Nephron progenitor cell (in vitro differentiated cells): ENCODE measurements at regions not wholly inside any gene's neighbourhood (a gene's known extent, or its start where the extent isn't known, plus 50 kb on each side); places are given as distances from the start of the nearest gene placed in this dataset.

Experiments
- DNase-seq: peaks from one replicate; pipeline ENCODE4 v3.0.0; 2021
- H3K27ac Mint-ChIP-seq: 2 replicates; pipeline ENCODE4 v1.8.0; 2021; ENCODE audit warnings: mild to moderate bottlenecking, moderate library complexity, mixed read lengths
- H3K27me3 Mint-ChIP-seq: 2 replicates; pipeline ENCODE4 v1.8.0; 2021; ENCODE audit warnings: mild to moderate bottlenecking, low read depth, mixed read lengths; ENCODE audit not compliant: poor library complexity
- H3K36me3 Mint-ChIP-seq: 2 replicates; pipeline ENCODE4 v1.8.0; 2021; ENCODE audit warnings: low read depth, mixed read lengths
- H3K4me1 Mint-ChIP-seq: 2 replicates; pipeline ENCODE4 v1.8.0; 2021; ENCODE audit warnings: mixed read lengths
- H3K4me3 Mint-ChIP-seq: 2 replicates; pipeline ENCODE4 v1.8.0; 2021; ENCODE audit warnings: mild to moderate bottlenecking, moderate library complexity, mixed read lengths
- H3K9me3 Mint-ChIP-seq: 2 replicates; pipeline ENCODE4 v1.8.0; 2021; ENCODE audit warnings: mild to moderate bottlenecking, moderate library complexity, mixed read lengths
- CTCF ChIP-seq: fragments of 200-600 bp; sonication (generic); IDR thresholded peaks from 2 replicates; pipeline ENCODE4 v1.5.0; 2021; ENCODE audit warnings: antibody characterized with exemption

- Mint-ChIP-seq H3K36me3 (no peaks in the 10 kb centered on the region), H3K27ac (no peak overlapping the region), H3K4me3 (no peak overlapping the region), H3K9me3 (no peaks in the 10 kb centered on the region), H3K4me1 (no peaks in the 10 kb centered on the region), H3K27me3 (peaks cover 3% of the 10 kb centered on the region)
- no peak for TF ChIP-seq CTCF
- DNase-seq, result no peak
These were observed 62.4 kb upstream of the MBNL1 start for GRCh38 chr3:152206243-152206760.

GRCh38 chr3:152208439-152208838 lies 60.3 kb upstream of the MBNL1 start:
- TF ChIP-seq CTCF, result no peak
- no peak overlapping the region for H3K27ac Mint-ChIP-seq
- no peaks in the 10 kb centered on the region for H3K4me1 Mint-ChIP-seq
- H3K4me3 Mint-ChIP-seq, result no peak overlapping the region
- H3K27me3 Mint-ChIP-seq, result peaks cover 3% of the 10 kb centered on the region
- H3K9me3 Mint-ChIP-seq, result no peaks in the 10 kb centered on the region
- H3K36me3 Mint-ChIP-seq, result no peaks in the 10 kb centered on the region
- no peak for DNase-seq

GRCh38 chr3:152209060-152209459 lies 59.7 kb upstream of the MBNL1 start:
- Mint-ChIP-seq H3K9me3 (no peaks in the 10 kb centered on the region), H3K27ac (no peak overlapping the region), H3K36me3 (no peaks in the 10 kb centered on the region), H3K4me3 (no peak overlapping the region), H3K27me3 (peaks cover 3% of the 10 kb centered on the region), H3K4me1 (no peaks in the 10 kb centered on the region)
- TF ChIP-seq CTCF, result no peak
- DNase-seq, result no peak

GRCh38 chr3:152209776-152210175 lies 59.0 kb upstream of the MBNL1 start:
- Mint-ChIP-seq H3K36me3 (no peaks in the 10 kb centered on the region), H3K4me3 (no peak overlapping the region), H3K4me1 (no peaks in the 10 kb centered on the region), H3K27ac (no peak overlapping the region), H3K9me3 (no peaks in the 10 kb centered on the region), H3K27me3 (peaks cover 3% of the 10 kb centered on the region)
- TF ChIP-seq CTCF, result no peak
- no peak for DNase-seq

- Mint-ChIP-seq H3K4me3 (no peak overlapping the region), H3K4me1 (no peaks in the 10 kb centered on the region), H3K27me3 (peaks cover 3% of the 10 kb centered on the region), H3K27ac (no peak overlapping the region), H3K36me3 (no peaks in the 10 kb centered on the region), H3K9me3 (no peaks in the 10 kb centered on the region)
- TF ChIP-seq CTCF, result no peak
- DNase-seq, result no peak
These were observed 58.0 kb upstream of the MBNL1 start for GRCh38 chr3:152210697-152211096.

GRCh38 chr3:152211655-152212054 lies 57.1 kb upstream of the MBNL1 start:
- no peaks in the 10 kb centered on the region for H3K9me3 Mint-ChIP-seq
- no peak for TF ChIP-seq CTCF
- H3K4me3 Mint-ChIP-seq, result no peak overlapping the region
- no peak for DNase-seq
- no peaks in the 10 kb centered on the region for H3K36me3 Mint-ChIP-seq
- H3K4me1 Mint-ChIP-seq, result no peaks in the 10 kb centered on the region
- H3K27me3 Mint-ChIP-seq, result peaks cover 3% of the 10 kb centered on the region
- H3K27ac Mint-ChIP-seq, result no peak overlapping the region
